Tongue (tissue), 1 donor: ENCODE measurements at regions not wholly inside any gene's neighbourhood (a gene's known extent, or its start where the extent isn't known, plus 50 kb on each side); places are given as distances from the start of the nearest gene placed in this dataset.
"Not testable (repeated sequence)": the region's sequence is repeated elsewhere in the genome, so short reads cannot be mapped to it uniquely, and the experiment has no call there.

Source experiments
- DNase-seq: peaks from one replicate; pipeline ENCODE4 v3.0.0-alpha.2; 2015

GRCh38 chr10:117492504-117492903 is 50.0 kb upstream of the EMX2 start:
- DNase-seq, result no peak

DNA sequence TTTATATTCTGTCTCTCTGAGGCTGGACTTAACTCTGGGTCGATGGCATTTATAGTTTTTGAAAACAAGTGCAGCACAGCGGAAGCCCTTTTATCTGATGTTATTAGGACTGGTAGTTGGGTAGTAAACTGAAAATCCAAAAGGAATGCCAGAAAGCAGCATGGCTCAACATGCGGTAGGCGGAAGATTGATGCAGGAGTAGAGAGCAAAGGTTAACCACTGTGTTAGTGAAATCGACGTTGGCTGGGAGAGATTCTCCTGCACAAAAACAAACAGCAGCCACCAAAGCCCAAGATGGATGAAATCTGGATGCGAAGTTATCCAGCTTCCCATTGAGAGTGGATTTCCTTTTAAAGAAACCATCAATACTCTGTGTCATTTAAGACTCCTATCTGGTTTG is 54.5 kb upstream of the EMX2 start:
- no peak for DNase-seq

GRCh38 chr10:117486606-117487005 is 55.9 kb upstream of the EMX2 start:
- DNase-seq, result no peak

- no peak for DNase-seq
These were observed 59.4 kb upstream of the EMX2 start for GRCh38 chr10:117483056-117483590.

- DNase-seq, result not testable (repeated sequence)
These were observed 61.5 kb upstream of the EMX2 start for GRCh38 chr10:117481011-117481410.

GRCh38 chr10:117480097-117480496 is 62.4 kb upstream of the EMX2 start:
- no peak for DNase-seq

DNA sequence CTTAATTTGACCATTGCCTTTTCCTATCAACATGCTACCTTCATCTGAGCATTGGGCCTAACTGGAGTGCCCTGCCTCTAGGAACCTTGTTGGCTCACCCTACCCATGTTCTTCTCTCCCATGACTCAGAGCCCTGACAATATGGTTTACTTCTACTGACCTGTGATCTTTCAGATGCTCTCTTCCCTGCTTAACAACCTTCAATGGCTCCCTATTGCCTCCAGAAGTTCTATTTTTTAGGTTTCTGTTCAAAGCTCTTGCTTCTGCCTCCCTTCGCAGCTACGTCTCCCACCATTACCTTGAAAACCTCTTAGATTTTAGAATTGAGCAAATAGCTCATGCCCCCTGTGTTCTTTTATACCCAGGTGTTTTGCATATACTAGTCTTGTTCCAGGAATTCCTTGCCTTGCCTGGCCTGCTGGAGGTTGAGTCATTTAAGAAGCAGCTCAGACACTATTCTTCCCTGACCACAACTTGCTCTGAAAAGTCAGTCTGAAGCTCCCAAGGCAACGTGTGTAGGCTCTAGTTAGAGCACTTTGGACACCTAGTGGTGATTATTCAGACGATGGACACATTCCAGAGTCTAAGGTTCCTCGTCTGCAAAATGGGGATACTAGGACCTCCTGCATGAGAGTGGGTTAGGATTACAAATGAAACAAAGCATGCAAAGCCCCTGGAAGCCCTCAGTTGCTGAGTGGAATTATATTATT is 64.4 kb upstream of the EMX2 start:
- peak; percentile 5 for DNase-seq

- peak; percentile 48 for DNase-seq
These were observed 65.2 kb upstream of the EMX2 start for GRCh38 chr10:117477211-117477947.

- peak; percentile 61 for DNase-seq
These were observed 65.8 kb upstream of the EMX2 start for GRCh38 chr10:117476716-117477115.

GRCh38 chr10:117476281-117476680 is 66.3 kb upstream of the EMX2 start:
- no peak for DNase-seq

DNA sequence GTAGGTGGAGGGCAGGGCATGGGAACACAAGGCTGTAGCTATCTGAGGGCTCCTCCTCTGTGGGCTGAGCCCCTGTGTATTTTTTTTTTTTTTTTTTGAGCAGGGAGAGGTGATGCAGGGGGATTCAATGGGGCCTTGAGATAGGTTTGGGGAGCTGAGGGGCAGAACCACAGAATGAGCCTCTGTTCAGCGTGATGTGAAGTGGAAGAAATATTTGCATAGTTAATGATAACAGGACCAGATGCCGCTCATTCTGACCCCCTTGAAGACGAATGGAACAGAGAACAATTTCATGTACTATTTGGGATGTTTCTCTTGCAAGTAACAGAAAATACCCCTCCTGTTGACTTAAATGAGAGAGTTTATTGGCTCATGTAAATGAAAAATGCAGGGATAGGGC is 69.7 kb upstream of the EMX2 start:
- DNase-seq, result no peak

- DNase-seq, result no peak
These were observed 71.1 kb upstream of the EMX2 start for GRCh38 chr10:117471344-117471874.

DNA sequence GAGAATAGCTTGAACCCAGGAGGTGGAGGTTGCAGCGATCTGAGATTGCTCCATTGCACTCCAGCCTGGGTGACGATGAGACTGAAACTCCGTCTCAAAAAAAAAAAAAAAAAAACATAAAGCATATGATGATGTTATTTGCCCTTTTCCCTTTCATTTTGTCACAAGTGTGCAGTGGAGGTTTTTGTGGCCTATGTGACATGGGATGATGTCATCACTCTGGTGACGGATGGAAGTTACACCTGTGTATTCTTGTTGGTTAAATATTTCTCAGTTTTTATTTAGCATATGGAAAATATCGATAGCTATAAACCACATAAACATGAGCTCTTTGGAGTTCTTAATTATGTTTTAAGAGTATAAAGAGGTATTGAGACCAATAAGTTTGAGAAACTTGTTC is 71.8 kb upstream of the EMX2 start:
- DNase-seq, result no peak

GRCh38 chr10:117468665-117469064 is 73.9 kb upstream of the EMX2 start:
- no peak for DNase-seq

DNA sequence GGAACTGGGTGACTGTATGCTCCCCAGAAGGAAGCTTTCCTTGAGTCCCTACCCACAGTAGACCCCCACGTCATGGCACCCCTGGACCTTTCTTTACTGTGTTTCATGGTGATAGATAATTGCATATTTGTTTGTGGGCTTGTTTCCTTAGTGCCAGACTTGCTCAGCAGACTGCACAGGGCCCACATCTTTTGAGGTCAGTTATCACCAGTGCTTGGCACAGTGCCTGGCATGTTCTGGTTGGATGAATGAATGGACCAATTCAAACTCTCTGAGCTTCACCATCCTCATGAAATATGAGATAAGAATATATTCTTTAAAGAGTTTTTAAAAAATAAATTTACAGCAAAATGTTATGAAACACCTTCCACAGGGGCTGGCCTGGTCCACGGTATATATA is 78.4 kb upstream of the EMX2 start:
- no peak for DNase-seq

- DNase-seq, result no peak
These were observed 79.0 kb upstream of the EMX2 start for GRCh38 chr10:117463545-117463920.

GRCh38 chr10:117462816-117463544 is 79.6 kb upstream of the EMX2 start:
- no peak for DNase-seq

DNA sequence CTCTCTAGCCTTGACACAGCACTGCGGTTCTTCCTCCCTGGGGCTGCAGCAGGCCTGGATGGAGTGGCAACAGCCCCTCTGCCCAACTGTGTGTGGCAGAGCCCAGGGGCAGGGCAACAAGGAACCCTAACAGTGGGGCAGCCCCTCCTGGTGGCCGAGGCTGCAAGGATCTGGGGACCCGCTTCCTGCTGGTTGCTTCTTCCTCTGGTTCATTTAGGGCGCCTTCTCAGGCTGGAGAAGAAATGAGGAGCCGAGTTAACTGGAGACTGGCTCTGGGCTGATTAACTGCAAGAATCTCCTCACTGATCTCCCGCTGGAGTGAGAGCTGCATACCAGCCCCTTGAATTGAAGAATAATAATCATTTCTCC is 80.1 kb upstream of the EMX2 start:
- no peak for DNase-seq

DNA sequence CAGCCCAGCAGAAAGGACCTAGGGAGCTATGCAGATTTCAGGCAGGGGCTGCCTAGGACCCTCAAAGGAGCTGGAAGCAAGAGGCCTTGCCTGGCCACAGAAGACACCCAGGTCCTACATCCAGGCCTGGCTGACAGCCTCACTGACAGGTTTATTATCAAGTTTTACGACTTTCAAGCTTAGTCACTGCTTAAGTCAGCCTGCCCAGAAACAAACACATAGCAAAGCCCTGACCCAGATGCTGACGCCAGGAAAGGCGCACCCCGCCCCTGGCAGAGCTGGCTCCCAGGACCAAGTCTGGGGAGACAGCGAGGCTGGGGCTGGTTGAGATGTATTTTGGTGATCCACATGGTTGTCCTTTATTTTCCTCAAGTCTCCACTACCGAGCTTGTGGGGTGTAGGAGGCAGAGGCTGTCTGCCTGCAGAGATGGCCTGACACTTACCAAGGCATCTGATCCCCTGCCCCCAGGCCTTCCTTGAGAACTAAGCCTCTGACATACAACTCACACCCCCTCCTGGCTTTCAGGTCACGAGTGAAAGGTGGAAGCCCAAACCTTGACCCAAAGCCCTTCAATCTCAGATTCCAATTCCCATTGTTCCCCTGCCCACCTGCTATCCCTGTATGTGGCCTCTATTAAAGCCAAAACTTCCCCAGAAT is 80.7 kb upstream of the EMX2 start:
- DNase-seq, result no peak

GRCh38 chr10:117460846-117461765 is 81.4 kb upstream of the EMX2 start:
- DNase-seq, result no peak

DNA sequence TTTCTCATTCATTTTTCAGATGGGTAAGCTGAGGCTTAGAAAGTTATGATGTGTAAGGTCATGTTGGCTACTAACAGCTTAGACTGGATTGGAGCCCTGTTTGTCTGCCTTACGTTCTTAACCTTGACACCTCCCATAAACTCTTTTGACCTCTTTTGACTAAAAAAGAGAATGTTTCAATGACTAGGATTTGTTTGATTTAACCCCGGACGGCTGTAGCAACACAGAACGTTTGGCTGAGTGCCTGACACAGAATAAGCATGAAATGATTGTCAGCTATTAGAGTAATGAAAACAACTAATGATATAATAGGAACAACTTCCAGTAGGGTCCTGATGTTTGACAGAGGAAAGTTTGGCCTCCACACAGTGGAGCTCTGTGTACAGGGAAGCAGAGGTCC is 83.3 kb upstream of the PDZD8 start:
- DNase-seq, result no peak
